CD4-positive, alpha-beta T cell treated with Interleukin-12 subunit alpha and Interleukin-12 subunit beta, for 1 hour (primary cell): ENCODE measurements at regions not wholly inside any gene's neighbourhood (a gene's known extent, or its start where the extent isn't known, plus 50 kb on each side); places are given as distances from the start of the nearest gene placed in this dataset.

Source experiments
- DNase-seq: peaks from one replicate; pipeline ENCODE4 v3.0.0-alpha.2; 2020

GRCh38 chr11:116596346-116597260, 176.2 kb downstream of the BUD13 start:
- DNase-seq = no peak

DNA sequence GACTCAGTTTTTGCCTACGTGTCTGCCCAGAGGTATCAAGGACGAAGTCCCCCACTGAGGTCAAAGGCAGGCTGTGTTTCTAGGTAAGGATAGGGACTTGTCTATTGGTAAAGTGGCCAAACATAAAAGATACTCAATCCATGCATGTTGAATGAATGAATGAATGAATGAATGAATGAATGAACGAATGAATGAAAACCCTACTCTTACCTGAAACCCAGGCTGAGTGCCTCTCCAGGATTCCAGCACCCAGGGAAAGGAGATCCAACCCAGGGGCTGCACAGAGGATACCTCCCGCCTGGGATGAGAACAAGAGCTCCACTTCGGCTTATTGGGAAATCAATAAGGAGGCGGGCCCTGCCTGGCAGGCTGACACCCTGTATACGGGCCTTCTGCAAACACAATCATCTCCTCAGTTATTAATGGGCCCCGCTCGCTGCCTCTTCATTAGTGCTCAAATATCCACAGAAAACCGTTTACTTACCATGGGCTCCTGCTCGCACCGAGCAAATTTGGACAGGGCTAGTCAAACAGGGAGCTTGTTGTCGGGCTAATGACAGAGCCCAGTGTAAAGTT, 177.4 kb downstream of the BUD13 start:
- DNase-seq = no peak

DNA sequence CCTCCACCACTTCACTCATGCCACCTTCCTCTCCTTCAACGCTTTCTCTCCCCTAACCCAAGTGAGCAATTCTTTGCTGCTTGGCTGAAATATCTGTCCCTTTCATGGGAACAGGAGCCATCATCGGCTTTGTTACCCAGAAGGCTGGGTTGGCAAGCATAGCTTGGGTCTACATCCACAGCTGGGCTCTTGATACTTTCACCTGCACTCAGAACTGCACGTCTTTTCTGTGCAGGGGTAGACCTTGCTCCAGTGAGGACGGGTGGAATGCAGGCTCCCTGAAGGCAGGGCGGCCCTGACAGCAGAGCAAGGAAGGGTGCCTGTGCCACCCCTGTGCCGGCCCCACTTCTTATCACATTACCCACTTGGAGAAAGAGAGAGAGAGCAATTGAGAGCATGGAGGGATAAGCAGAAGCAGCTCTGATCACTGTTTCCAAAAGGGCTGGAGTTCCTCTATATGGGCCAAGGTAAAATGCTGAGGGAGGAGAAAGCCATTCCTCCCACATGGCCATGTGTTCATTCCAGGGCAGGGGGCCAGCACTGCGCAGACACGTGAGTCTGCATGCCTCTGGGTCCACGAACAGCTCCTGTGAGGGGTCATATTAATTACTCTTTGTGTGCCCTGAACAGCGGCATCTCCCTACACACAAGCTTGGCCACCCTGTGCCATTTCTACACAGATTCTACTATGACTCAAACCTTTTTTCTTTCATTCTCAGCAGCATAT, 181.8 kb downstream of the BUD13 start:
- DNase-seq = no peak

- DNase-seq = no peak
These were observed 183.4 kb downstream of the BUD13 start for GRCh38 chr11:116589402-116589801.

DNA sequence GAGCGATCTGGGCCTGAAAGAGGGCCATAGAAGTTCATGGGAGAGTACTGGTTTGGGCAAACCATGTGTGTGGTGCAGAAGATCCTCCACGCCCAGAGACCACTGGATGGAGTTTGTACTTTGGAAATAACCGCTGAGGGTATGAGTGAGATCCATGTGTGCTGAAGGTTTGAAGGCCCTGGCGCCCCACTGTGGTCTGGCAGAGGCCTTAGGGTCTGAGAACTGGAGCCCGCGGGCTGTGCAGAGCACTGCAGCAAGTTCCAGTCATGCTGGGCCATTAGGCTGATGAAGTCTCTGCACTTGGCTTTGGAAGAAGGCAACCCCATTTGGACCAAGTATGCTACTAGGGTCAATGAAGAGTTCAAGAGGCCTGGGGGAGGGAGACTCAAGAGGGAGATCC, 186.4 kb downstream of the BUD13 start:
- DNase-seq = no peak

- no peak for DNase-seq
These were observed 190.2 kb downstream of the BUD13 start for GRCh38 chr11:116582571-116582970.

DNA sequence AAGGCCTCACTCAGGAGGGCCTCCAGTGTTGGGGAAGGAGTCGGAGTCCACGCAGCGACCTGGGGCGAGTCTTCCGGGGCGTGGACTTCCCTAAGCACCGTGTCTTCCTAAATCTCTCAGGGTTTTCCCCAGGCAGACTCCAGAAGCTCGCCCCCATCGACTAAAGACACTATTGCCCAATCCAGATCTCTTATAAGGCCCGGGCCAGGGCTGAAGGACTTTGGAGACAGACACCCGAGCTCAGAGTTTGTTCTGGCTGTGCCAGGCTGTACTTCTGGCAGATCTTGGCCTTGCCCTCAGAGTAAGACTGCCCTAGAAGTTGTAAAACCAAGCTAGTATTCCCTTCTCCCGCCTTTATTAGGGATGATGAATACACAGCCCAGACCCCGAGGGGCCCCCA, 191.4 kb downstream of the BUD13 start:
- no peak for DNase-seq

DNA sequence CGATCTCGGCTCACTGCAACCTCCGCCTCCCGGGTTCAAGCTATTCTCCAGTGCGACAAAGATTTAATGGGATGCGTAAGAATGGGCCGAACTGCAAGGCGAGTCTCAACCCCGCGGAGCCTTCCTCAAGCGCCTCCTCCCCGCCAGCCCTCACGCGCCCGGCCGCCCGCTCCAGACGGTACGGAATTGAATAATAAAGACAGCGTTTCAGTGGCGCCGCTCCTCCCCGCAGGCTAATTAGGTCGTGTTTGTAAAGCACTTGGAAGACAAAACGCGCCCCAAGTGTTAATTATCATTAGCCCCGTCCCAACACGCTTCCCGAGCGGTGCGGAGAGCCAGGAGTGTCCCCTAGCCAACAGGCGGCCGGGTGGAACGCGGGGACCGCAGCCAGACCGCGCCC, 192.0 kb downstream of the BUD13 start:
- no peak for DNase-seq

GRCh38 chr11:116579857-116580727, 192.7 kb downstream of the BUD13 start:
- no peak for DNase-seq

DNA sequence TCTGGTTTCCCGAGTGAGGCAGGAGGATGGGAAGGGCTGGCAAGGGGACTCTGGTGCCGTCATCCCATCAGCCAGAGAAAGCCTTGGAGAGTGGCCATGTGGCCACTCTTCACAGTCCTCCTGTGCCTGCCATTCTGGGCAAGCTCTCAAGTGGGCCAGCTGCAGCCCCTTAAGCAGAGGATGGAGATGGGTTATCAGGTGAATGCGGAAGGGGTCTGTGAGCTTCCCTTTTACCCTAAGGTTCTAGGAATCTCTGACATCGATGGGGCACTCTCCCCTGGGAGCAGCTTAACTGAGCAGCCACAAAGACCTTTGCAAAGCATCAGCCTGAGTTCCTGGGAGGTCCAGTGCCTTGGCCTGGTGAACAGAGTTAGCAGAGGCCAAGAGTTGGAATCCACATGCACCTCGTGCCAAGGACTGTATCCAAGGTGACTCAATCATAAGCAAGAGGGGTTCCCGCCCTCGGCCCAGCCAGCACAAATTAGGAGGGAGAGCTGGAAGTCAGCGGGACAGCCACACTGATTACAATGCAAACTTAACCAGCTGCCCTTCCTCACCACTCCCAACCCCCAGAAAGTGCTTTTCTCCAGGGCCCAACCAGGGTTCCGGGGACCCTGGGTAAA, 193.6 kb downstream of the BUD13 start:
- no peak for DNase-seq

GRCh38 chr11:116577956-116578355, 194.8 kb downstream of the BUD13 start:
- no peak for DNase-seq

GRCh38 chr11:116577273-116577672, 195.5 kb downstream of the BUD13 start:
- no peak for DNase-seq

DNA sequence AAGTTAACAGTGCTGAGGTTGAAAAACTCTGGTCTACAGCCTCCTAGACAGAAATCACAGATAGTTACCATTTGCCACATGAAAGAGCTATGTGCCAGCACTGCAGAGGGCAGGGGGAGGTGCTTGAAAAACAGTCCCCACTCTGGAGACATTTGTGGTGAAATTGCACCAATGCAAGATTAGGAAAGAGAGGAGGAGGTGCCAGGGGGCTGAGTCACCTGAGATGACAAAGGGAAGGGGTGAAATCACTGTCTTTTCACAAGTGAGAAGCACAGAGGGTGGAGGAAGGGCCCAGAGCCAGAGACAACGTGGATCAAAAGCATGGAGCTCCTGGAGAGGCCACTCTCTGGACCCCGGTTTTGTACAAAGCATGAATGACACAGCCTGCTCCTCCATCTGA, 196.3 kb downstream of the BUD13 start:
- no peak for DNase-seq

DNA sequence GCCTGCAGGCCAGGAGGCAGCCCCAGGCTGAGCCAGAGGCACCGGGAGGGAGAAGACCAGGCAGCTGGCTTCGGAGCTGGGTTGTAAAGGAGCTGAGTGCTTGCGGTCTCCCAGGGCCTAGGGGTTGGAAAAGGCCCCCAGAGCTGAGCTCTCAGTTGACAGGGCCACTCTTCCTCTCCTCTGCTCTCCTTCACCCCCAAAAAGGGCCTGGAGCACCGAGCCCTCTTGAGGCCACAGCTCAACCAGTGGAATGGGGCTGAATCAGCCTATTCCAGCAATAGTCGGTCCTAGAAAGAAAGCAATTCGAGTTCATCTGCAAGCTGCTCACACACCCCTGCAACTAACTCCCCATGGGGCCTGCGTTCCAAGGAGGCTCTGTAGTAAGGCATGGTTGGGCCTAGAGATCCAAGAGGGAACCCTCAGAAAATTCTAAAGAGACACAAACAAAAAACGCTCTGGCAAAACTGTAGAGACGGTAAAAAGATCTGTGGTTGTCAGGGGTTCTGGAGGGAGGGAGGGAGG, 205.0 kb downstream of the BUD13 start:
- DNase-seq = no peak

- no peak for DNase-seq
These were observed 209.1 kb downstream of the BUD13 start for GRCh38 chr11:116563712-116564047.

- no peak for DNase-seq
These were observed 209.6 kb downstream of the BUD13 start for GRCh38 chr11:116563028-116563711.

DNA sequence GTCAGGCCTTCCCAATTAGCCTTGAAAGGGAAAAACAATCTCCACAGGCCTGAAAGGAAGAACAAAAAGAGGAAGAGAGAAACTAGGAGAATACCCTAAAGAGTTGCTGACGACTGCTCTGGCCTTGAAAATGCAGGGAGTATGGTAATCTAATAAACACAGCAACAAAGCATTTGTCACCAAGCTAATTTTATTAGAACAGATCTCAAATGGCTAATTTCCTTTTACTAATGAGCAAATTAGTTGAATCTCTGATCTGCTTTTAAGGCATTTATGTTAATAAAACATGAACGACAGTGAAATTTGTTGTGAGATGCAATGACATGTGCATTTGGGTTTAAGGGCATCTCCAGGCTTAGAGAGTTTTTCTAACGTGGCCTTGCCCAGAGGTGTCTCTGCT, 212.2 kb downstream of the BUD13 start:
- no peak for DNase-seq

GRCh38 chr11:116558504-116559211, 214.1 kb downstream of the BUD13 start:
- DNase-seq = no peak

DNA sequence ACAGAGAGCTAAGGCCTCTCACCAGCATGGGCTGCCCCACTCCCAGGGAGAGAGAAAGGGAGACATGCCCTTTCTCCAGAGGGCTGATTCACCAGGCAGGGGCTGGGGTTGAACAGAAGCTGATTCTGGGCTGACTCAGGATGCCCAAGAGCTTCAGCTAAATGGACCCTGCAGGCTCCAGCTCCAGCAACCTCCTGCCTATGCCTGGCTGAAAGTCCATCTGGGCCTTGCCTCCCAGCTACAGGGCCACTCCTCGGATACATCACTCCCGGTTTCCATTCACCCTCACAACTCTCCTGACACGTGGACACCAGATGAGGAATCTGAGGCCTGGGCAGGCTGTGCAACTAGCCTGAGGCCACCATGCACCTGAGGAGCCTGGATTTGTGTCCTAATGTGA, 215.5 kb downstream of the BUD13 start:
- no peak for DNase-seq

GRCh38 chr11:116556483-116556882, 216.3 kb downstream of the BUD13 start:
- no peak for DNase-seq

DNA sequence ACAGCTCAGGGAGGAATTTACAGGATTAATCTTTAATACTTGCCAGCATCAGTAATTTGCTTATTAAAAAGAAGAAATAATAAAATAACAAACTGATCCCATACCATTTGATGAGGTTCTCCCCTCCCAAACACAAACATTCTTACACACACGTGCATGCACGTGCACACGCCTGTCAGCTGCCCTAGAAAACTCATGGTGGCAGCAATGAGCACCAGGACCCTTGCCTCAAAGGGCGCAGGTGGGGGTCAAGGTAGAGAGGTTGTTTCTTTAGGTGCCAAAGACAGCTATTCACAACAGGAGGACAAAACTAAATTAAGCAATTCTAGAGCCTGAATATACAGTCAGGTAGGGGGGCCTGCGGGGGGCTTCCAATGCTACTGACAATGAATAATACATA, 219.3 kb downstream of the BUD13 start:
- no peak for DNase-seq
